ENCODE measurements at regions not wholly inside any gene's neighbourhood (a gene's known extent, or its start where the extent isn't known, plus 50 kb on each side); places are given as distances from the start of the nearest gene placed in this dataset.
"Not testable (repeated sequence)": the region's sequence is repeated elsewhere in the genome, so short reads cannot be mapped to it uniquely, and the experiment has no call there.

GRCh38 chr16:79985606-79986005, 385.1 kb upstream of the MAF start:
- ChIA-PET CTCF (no interaction called here), POLR2A (no interaction called here)
- H4K20me1 ChIP-seq (replicated peaks; ENCODE audit: control insufficient read depth, extremely low read depth, insufficient read depth, low read length) = no peaks in the 10 kb centered on the region
- no peak overlapping the region for H2AFZ ChIP-seq (ENCODE audit: low read depth, low read length)
- H3K9me1 ChIP-seq (replicated peaks; ENCODE audit: control insufficient read depth, extremely low read depth, insufficient read depth, low read length) = no peaks in the 10 kb centered on the region
- BruUV-seq (replicated peaks) = no TSS peak
- no peaks in the 10 kb centered on the region for H3K79me2 ChIP-seq (ENCODE audit: control insufficient read depth, insufficient read depth, low read length)
- H3K9ac ChIP-seq (replicated peaks; ENCODE audit: extremely low read depth, insufficient read depth, low read length) = no peak overlapping the region
- no peak overlapping the region for H3K27ac ChIP-seq (ENCODE audit: insufficient read depth, low read depth, low read length)
- intact Hi-C loops (cut with micrococcal nuclease) = no loop called here
- dilution Hi-C loops (cut with MboI; ENCODE audit: extremely low pct_ligation_motif_present, low sequenced_read_pairs) = no loop called here
- TF ChIP-seq MYC (IDR thresholded peaks at IDR 0.05; ENCODE audit: low read depth, low read length) = no peak
- no peak for TF ChIP-seq CTCF (IDR thresholded peaks at IDR 0.05; ENCODE audit: extremely low read depth in 1 of 2, insufficient read depth in 1 of 2, low read depth in 1 of 2, low read length in 2 of 2)
- TF ChIP-seq GATA2 (IDR thresholded peaks at IDR 0.05; ENCODE audit: insufficient read depth, insufficient read length, low read depth, low read length) = no peak
- TF ChIP-seq JUN (IDR thresholded peaks at IDR 0.05; ENCODE audit: borderline replicate concordance, insufficient read depth, insufficient read length, low read depth) = no peak
- no peak for TF ChIP-seq FOS (IDR thresholded peaks at IDR 0.05; ENCODE audit: borderline replicate concordance, insufficient read depth, low read length)
- no peak for TF ChIP-seq EZH2 (IDR thresholded peaks at IDR 0.05; ENCODE audit: borderline replicate concordance, low read depth, low read length, severe bottlenecking)
- no peak for TF ChIP-seq POLR2A (IDR thresholded peaks at IDR 0.05; ENCODE audit: low read depth, low read length)
- no peak overlapping the region for H3K4me2 ChIP-seq (ENCODE audit: insufficient read depth, low read length)
- H3K4me3 ChIP-seq (replicated peaks in 1 of 3; ENCODE audit: insufficient read depth in 1 of 3, low read depth in 1 of 3, low read length in 3 of 3) = no peak overlapping the region
- no peaks in the 10 kb centered on the region for H3K4me1 ChIP-seq (ENCODE audit: control insufficient read depth, extremely low read depth, insufficient read depth, low read length)
- no peaks in the 10 kb centered on the region for H3K9me3 ChIP-seq (replicated peaks; ENCODE audit: control insufficient read depth, insufficient read depth, low read length)
- no peaks in the 10 kb centered on the region for H3K27me3 ChIP-seq (ENCODE audit: control insufficient read depth in 2 of 2, insufficient read depth in 2 of 2, low read length in 2 of 2)
- no peak for FAIRE-seq
- no peaks in the 10 kb centered on the region for H3K36me3 ChIP-seq (ENCODE audit: control insufficient read depth in 2 of 2, extremely low read depth in 1 of 2, insufficient read depth in 2 of 2, low read length in 2 of 2)
- DNase-seq (ENCODE audit: low read depth, low spot score) = no peak

DNA sequence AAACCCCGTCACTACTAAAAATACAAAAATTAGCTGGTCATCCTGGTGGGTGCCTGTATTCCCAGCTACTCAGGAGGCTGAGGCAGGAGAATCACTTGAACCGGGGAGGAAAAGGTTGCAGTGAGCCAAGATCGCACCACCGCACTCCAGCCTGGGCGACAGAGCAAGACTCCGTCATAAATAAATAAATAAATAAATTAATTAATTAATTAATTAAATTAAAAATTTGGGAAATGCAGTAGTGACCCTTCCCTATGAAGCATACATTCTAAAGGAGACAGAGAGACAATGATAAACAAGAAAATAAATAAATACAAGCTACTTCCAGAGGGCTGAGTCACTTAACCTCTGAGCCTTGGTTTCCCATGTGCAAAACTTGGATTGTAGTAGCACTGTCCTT, 383.6 kb upstream of the MAF start:
- BruUV-seq (replicated peaks); H3K9me1 ChIP-seq (replicated peaks; ENCODE audit: control insufficient read depth, extremely low read depth, insufficient read depth, low read length); FAIRE-seq; H3K27me3 ChIP-seq (ENCODE audit: control insufficient read depth in 2 of 2, insufficient read depth in 2 of 2, low read length in 2 of 2); H3K4me2 ChIP-seq (ENCODE audit: insufficient read depth, low read length); H3K4me1 ChIP-seq (ENCODE audit: control insufficient read depth, extremely low read depth, insufficient read depth, low read length); H4K20me1 ChIP-seq (replicated peaks; ENCODE audit: control insufficient read depth, extremely low read depth, insufficient read depth, low read length); H2AFZ ChIP-seq (ENCODE audit: low read depth, low read length); H3K36me3 ChIP-seq (ENCODE audit: control insufficient read depth in 2 of 2, extremely low read depth in 1 of 2, insufficient read depth in 2 of 2, low read length in 2 of 2); H3K9me3 ChIP-seq (replicated peaks; ENCODE audit: control insufficient read depth, insufficient read depth, low read length); H3K79me2 ChIP-seq (ENCODE audit: control insufficient read depth, insufficient read depth, low read length); H3K4me3 ChIP-seq (replicated peaks in 1 of 3; ENCODE audit: insufficient read depth in 1 of 3, low read depth in 1 of 3, low read length in 3 of 3); H3K9ac ChIP-seq (replicated peaks; ENCODE audit: extremely low read depth, insufficient read depth, low read length); POLR2A ChIA-PET; CTCF ChIA-PET; DNase-seq (ENCODE audit: low read depth, low spot score); intact Hi-C loops (cut with micrococcal nuclease); H3K27ac ChIP-seq (ENCODE audit: insufficient read depth, low read depth, low read length); dilution Hi-C loops (cut with MboI; ENCODE audit: extremely low pct_ligation_motif_present, low sequenced_read_pairs): not testable (repeated sequence)

Measured in endothelial cell of umbilical vein (primary cell).